DMS114 treated with DMSO at 0.1 percent for 48 hours (cell line): ENCODE measurements at regions not wholly inside any gene's neighbourhood (a gene's known extent, or its start where the extent isn't known, plus 50 kb on each side); places are given as distances from the start of the nearest gene placed in this dataset.
"Not testable (repeated sequence)": the region's sequence is repeated elsewhere in the genome, so short reads cannot be mapped to it uniquely, and the experiment has no call there.

Experiments used
- DNase-seq: peaks from one replicate; lab custom pipeline; 2025; ENCODE audit not compliant: unreplicated experiment; lab: John Stamatoyannopoulos, UW

DNA sequence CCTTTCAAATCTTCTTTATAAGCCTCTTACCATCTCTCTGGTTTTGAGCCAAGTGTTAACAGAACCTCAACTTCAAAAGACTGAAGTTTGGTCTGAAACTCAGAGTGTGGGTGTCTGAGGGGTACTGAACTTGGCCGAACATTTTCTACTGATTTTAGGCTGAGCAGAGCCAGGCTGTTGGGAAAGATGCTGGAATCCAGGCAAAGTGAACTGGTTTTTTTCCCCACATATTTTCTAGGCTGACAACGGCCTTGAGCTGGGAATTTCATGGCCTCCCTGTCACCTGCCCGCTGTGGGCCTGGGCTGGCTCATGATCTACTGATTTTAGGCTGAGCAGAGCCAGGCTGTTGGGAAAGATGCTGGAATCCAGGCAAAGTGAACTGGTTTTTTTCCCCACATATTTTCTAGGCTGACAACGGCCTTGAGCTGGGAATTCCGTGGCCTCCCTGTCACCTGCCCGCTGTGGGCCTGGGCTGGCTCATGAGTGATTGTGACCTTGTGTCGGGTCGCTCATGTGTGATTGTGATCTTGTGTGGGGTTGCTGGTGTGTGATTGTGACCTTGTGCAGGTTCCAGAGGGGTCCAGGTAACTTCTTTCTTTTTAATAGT is 204.4 kb downstream of the NPIPB11 start:
- DNase-seq = not testable (repeated sequence)

DNA sequence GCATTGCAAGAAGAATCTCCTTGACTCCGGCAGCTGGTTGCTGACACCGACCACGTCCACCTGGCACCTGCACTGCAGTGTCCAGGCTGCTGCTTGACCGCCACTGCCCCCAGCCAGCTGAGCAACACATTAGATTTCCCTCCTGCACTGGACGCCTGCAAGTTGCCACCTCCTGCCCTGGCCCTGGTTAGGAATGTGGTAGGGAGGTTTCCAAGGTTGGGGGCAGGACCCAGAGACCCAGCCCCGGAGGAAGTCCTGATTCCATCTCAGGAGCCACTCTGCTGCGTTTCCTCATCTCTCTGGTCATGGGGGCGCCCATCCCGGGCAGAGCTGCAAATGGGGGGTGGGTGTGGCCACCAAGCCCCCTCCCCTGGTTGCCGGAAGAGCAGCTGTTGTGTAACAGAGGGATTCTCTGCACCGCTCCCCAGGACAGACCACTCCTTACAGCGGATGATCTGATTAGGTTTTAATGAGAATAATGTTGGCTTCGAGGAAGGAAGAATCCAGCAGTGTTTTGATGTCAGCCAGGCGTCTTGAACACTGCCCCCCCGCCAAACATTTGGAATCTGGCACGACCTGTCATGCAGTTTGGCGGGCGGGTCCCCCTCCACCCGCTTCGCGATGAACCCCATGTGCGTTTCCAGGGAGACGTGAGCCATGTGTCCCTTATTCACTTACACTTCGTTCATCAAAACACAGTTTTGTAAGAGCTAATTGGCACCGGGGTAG is 205.1 kb downstream of the NPIPB11 start:
- DNase-seq = not testable (repeated sequence)

DNA sequence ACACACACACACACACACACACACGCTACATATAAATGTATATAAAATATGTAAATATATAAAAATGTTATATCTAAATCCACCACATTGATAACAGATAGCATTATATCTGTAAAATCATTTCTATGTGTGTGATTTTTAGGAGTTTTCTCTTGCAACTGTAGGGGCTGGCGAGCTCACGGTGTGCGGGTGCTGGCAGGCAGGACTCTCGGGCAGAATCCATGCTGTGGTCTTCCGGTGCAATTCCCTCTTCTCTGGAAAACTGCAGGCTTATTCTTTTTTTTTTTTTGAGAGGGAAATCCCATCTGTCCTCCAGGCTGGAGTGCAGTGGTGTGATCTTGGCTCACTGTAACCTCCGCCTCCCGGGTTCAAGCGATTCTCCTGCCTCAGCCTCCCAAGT is 205.8 kb downstream of the NPIPB11 start:
- not testable (repeated sequence) for DNase-seq

DNA sequence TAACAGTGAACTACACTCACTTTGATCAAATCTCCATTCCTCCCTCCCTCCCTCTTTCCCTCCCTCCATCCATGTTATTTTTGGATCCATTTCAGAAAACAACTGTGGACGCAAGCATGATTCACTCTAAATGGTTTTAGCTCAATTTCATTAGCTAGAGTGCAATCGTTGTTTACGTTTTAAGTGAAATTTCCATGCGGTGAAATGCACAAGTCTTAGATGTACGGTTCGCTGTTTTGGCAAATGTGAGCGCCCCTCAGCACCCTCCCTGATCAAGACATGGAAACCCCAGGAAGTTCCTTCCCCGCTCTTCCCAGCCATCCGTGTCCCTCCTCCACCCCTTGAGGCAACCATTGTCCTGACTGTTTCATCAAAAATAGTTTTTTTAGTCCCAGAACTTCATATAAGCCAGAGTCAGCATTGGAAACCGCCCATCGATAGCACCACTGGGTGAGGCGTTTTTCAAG is 206.3 kb downstream of the NPIPB11 start:
- not testable (repeated sequence) for DNase-seq

DNA sequence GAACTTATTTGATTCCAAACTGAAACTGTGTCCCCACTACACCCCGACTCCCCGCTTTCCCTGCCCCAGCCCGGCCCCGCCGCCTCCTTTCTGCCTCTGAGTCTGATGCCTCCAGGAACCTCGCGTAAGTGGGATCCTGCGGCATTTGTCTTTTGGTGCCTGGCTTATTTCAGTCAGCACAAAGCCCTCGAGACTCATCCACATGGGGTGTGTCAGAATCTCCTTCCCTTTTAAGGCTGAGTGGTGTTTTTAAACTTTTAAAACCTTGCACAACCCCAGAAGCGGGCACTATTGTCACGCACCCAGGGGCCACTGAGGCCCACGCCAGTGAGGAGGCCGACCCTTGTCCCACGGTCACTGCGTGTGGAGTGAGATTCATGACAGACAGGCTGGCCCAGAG is 206.9 kb downstream of the NPIPB11 start:
- DNase-seq = not testable (repeated sequence)

DNA sequence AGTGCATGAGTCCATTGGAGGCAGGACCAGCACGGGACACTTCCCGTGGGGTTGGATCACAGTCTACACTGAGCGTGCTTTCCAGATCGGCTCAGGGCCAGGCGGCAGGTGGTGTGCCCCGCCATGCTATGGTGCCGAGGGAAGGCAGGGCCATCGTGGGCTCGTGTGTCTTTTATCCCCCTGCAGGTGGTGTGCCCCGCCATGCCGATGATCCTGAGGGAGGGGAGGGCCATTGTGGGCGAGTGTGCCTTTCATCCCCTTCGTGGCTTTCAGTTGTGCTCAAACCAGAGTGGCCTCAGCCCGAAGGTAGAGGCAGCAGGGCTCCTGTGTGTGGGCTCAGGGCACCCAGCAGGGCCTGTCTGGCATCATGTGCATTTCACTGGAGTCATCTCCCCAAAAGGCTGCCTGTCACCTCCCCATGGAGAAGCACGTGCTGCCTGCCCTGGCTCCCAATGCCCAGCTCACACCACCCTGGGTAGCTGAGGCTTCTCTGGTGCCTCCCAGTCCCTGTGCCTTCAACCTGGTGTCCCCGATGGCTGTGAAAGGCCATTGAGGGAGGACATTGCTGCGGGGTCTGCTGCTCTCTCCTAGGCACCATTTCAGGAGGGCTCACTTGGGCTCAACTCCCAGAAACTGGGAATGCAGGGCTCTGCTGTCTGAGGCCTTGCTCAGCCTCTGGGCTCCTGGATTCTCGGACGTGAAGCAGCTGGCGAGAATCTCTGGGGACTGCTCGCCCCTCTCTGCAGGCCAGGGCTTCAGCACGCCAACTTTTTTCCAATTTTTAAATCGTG is 207.6 kb downstream of the NPIPB11 start:
- DNase-seq = no peak

DNA sequence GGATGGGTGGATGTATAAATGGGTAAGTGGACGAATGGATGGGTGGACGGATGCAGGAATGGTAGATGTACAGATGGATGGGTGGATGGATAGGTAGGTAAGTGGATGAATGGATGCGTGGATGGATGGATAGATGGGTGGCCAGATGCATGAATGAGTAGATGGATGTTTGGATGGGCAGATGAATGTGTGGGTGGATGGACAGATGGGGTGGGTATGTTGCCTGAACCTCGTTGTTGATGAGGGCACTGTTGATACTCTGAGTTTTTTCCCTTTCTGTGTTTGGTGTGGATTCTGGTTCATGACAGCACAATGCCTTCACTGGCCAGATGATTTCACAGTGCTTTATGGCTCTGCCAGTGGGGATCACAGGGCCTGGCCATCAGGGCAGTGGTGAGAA is 208.3 kb downstream of the NPIPB11 start:
- DNase-seq = no peak

DNA sequence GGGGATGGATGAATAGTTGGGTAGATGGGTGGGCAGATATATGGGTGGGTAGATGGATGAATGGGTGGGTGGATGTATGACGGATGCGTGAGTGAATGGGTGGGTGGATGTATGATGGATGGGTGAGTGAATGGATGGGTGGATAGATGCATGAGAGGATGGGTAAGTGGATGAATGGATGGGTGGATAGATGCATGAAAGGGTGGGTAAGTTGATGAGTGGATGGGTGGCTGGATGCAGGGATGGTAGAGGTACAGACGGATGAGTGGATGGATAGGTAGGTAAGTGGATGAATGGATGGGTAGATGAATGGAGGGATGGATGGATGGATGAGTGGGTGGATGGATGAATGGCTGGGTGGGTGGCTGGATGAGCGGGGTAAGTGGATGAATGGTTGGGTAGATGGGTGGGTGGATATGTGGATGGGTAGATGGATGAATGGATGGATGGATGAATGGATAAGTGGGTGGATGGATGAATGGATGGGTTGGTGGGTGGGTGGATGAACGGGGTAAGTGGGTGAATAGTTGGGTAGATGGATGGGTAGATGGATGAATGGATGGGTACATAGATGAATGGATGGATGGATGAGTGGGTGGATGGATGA is 208.9 kb downstream of the NPIPB11 start:
- not testable (repeated sequence) for DNase-seq

DNA sequence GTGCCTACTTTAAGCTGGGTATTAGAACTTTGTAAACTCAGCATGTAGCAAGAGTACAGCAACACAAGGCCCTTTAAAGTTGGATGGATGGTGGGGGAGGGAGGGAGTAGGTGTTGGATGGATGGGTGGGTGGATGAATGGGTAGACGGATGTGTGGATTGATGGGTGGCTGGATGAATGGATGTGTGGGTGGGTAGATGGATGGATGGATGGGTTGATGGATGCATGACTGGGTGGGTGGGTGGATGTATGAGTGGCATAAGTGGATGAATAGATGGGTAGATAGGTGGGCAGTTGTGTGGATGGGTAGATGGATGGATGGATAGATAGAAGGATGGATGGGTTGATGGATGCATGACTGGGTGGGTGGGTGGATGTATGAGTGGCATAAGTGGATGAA is 209.8 kb downstream of the NPIPB11 start:
- not testable (repeated sequence) for DNase-seq

DNA sequence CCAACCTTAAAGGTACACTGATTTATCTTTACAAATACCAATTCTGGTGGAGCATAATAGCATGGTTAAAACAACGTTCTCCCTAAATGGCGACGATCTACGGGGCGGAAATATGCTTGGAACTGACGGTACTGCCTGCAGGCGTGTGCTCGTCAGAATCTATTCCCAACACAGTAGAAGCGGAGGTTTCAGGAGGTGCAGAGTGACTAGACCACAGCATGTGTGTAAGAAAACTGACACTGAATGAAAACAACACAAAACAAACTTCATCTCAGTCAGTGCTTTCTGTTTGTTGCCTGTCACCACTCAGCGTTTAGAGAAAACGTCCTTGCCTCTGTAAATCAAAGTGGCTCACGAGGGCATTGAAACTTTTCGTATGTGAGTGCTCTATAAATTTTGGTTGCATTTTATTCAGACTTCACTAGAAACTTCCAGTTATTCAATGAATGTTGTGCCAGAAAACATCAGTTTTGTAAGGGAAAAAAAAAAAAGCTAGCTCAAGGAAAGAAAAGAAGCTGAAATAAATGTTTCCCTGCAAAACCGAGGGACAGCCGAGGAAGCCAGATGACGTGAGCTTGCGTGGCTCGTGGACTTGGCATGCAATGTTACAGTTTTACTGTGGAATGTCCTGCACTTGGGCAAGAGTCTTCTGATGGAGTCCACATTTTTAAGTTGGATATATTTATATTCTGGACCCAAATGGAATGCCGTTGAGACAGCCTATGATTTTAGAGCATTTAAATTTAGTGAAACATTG is 210.4 kb downstream of the LAT start:
- not testable (repeated sequence) for DNase-seq

DNA sequence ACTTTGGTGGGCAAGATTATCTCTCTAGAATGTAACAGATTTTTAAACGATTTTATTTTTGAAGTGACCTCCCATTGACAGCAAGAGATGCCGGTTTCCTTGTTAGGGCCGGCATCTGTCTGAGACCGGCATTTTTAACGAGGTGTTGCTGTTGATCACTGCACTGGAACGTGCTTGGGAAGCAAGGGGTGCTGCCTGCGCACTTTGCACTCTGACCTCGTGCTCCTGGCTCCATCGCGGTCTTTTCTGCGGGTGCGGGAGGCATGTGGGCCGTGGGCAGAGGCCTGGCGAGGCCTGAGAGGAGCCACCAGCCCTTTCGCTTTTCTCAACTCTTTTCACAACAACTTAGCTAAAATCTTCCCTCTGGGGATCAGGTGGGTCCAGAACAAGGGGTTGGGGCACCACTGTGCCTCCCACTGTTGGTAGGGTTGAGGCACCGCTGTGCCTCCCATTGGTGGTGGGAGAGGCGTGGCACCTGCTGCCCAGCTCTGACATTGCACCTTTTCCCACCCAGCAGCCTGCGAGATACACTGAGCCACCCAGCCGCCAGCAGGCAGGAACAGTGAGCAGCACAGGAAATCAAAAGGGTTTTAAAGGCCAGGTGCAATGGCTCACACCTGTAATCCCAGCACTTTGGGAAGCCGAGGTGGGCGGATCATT is 209.5 kb downstream of the LAT start:
- not testable (repeated sequence) for DNase-seq

DNA sequence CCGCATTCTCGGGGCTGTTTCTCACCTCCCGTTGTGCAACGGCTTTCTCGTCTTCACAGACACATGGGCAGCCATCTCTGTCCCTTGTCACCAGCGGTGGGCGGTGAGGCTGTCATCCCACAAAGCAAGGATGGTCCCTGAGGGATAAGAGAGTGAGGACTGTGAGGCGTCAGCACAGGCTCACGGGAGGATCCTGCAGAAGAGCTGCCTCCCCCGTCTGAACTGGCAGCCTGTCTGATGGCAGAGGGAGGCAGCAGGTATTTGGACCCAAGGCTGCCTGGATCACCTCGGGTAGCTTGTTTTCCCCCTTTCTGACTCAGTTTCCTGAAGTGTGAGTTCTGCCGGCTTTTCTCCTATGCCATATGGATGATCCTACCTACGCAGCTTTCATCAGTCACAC is 208.8 kb downstream of the LAT start:
- not testable (repeated sequence) for DNase-seq

DNA sequence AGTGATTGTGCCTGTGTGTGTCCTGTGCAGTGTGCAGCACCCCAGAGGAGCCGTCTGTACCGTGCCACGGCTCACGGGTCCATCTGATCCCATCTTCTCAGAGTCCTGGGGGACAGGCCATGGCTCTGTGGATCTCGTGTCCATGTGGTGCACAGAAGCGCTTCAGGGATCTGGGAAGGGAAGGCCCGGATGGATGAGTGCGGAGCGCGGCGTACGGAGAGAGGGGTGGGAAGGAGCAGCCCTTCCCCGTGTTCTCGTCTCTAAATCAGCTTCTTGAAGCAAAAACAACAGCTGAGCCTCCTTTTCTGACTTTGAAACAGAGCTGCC is 208.4 kb downstream of the LAT start:
- not testable (repeated sequence) for DNase-seq

DNA sequence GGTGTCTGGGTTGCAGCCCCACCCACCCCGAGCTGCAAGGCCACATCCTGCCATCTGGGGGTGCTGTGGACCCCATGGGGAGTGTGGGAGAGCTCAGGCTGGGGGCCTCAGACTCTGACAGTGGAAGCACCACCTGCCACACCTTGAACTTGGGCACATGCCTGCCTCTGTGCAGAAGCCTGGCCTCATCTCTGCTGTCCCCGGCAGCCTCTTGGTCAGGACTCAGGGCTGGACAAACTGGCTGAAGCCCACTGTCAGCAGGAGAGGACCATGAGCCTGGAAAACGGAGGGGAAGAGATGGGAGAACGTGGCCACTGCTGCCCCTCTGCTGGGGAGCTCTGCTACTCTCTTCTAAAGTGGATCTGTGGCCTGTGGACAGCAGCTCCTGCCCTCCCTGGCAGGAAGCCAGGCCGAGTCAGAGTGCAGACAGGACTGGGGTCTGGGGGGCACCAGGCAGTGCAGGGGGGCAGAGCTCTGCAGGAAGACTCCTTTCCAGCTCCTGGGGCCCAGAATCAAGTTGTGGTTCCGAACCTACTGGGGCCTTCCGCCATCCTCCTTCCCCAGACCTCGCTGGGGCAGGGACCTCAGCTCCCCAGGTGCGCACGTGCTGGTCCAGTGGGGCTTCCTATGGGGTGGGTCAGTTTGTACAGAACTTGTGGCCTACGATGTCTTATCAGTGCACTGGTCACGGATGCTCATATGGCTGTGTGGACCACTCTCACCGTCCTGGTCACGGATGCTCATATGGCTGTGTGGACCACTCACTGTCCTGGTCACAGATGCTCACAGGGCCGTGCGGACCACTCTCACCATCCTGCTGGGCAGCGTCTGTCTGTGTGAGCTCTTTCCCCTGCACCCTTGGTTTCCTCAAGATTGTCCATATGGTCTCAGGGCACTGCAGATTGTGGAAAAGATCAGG is 207.7 kb downstream of the LAT start:
- DNase-seq = no peak

DNA sequence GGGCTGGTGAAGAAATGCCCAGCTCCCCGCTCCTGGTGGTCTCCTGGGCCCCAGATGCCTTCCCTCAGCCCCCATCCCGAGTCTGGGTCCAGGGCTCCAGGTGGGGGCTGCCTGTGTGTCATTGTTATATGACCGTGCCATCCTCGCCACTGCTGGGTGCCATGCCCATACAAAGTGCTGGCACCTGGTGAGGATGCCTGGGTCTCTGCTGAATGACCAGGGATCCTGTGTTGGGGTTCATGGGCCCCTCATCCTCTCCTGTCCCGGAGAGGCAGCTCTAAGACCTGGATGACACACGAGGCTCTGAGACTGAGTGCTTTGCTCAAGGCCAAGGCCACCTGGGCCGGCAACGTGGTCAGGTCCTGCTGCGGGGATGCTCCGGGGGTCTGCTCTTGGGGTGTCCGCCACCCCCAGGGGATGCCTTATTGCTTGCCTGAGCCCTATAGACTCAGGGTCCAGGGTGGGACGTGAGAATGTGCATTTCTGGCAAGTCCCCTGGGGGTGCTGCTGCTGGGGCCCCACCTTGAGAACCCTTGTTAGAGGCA is 206.9 kb downstream of the LAT start:
- not testable (repeated sequence) for DNase-seq

DNA sequence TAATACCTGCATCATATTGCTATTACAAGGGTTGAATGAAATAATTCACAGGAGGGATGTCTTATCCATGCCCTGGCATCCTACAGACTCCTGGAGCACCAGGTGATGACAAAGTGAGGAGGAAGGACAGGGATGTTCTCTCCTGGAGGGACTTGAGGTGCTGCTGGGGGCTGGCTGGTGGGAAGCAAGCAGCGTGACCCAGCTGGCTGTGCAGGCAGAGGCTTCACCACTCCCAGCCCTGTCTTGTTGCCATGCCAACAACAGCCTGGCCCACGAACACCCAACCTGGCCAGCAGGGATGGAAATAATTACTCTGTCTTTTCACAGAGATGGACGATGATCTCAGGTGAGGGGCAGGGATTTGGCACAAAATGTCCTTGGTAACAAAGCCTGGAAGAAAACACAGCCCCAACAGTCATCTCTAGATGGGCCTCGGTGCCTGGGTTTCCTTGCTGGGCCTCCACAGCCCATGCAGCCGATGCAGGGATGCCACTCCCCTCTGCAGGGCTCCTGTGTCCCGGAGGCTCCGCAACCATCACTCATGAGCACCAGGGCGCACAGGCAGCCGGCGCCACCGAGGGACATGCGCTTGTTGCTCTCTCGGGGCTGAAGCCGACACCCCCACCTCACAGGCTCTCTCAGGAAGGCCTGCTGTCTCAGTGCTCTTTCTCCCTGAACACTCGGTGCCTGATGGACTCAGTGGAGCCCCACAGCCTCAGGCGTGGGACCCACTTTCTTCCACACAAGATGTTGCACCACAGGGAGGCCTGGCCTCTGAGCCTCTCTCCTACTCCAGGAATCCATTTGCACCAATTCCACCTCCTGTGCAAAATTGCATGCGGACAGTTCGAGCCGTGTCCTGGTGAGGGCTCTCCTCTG is 205.9 kb downstream of the LAT start:
- not testable (repeated sequence) for DNase-seq

DNA sequence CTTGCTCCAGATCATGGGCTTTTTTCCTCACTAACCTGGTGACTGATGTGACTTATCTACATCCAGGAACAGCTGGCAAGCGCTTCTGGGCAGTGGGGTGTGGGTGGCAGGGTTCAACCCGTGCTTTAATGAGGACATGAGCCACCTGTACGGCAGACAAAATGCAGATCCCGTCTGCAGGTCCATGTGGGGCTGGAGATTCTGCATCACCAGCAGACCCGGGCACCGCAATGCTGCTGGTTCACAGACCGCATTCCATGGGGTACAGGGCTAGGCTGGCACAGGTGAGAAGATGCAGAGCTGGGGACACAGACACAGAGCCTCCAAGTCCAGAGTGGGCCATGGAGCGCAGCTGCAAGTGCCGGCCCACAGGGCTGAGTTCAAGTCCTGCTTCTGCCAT is 204.0 kb downstream of the LAT start:
- not testable (repeated sequence) for DNase-seq
